Stomach (tissue), 8 donors: ENCODE measurements at regions not wholly inside any gene's neighbourhood (a gene's known extent, or its start where the extent isn't known, plus 50 kb on each side); places are given as distances from the start of the nearest gene placed in this dataset.
A peak's percentile ranks its signal among the peaks of the same experiment; 100 is the strongest.
"Not testable (repeated sequence)": the region's sequence is repeated elsewhere in the genome, so short reads cannot be mapped to it uniquely, and the experiment has no call there.

Experiments
- DNase-seq, 2 donors: peaks; one replicate each; pipeline versions ENCODE4 v3.0.0 to v3.0.0-alpha.2; 2013 to 2019
- H3K27ac ChIP-seq, 5 donors: fragments of 200-600 bp in 4 of 5; sonication (generic) in 4 of 5; one replicate each; pipeline ENCODE4 v1.5.1; 2013 to 2019; ENCODE audit warnings: mild to moderate bottlenecking in 1 of 5, moderate library complexity in 1 of 5
- H3K27me3 ChIP-seq, 3 donors: fragments of 200-600 bp; sonication (generic); one replicate each; pipeline ENCODE4 v1.5.1; 2017 to 2019; ENCODE audit warnings: mixed run types in 1 of 3
- H3K36me3 ChIP-seq, 4 donors: fragments of 200-600 bp; sonication (generic); 1 replicate in 3 of 4; 2 replicates in 1 of 4; pipeline ENCODE4 v1.5.1; 2016 to 2019
- H3K4me1 ChIP-seq, 4 donors: fragments of 200-600 bp; sonication (generic); one replicate each; pipeline ENCODE4 v1.5.1; 2016 to 2019
- H3K4me3 ChIP-seq, 4 donors: fragments of 200-600 bp; sonication (generic) in 3 of 4; one replicate each; pipeline ENCODE4 v1.5.1; 2016 to 2019; ENCODE audit warnings: mild to moderate bottlenecking in 1 of 4
- H3K9me3 ChIP-seq, 4 donors: fragments of 200-600 bp; sonication (generic); one replicate each; pipeline ENCODE4 v1.5.1; 2016 to 2019
- EP300 ChIP-seq: sonication (generic); formaldehyde crosslinking; IDR thresholded peaks from one replicate; pipeline ENCODE4 v1.6.1; 2017; ENCODE audit warnings: antibody characterized with exemption
- POLR2A ChIP-seq, 4 donors: fragments of 450-650 bp; IDR thresholded peaks; one replicate each; pipeline ENCODE4 v1.6.1; 2016; ENCODE audit warnings: antibody characterized with exemption in 4 of 4, control low read depth in 2 of 4, mild to moderate bottlenecking in 1 of 4, moderate library complexity in 1 of 4
- POLR2AphosphoS5 ChIP-seq, 3 donors: sonication (generic); formaldehyde crosslinking; IDR thresholded peaks; one replicate each; pipeline ENCODE4 v1.6.1; 2016; ENCODE audit warnings: antibody characterized with exemption in 3 of 3
- WGBS, 5 donors: extraction: QIAGEN DNeasy Blood & Tissue Kit in 3 of 5; methylation state at CpG; one replicate each; pipeline versions ENCODE4 v1.1.5 to v1.1.7; 2013 to 2018; 5-methylcytosine and 5-hydroxymethylcytosine counted together
- intact Hi-C: fragments of 100-400 bp; cut with DNase I; formaldehyde crosslinking; loops from one replicate; pipeline ENCODE4 v1.15.1; 2023; ENCODE audit warnings: low total_unique reads
- TF ChIP-seq, protein P1 (sequence below), 7 experiments: fragments of 450-650 bp in 4 of 7; fragments of 200-600 bp in 3 of 7; sonication (generic) in 3 of 7; IDR thresholded peaks; one replicate each; pipeline ENCODE4 v1.5.1; 2016 to 2019; ENCODE audit warnings: antibody characterized with exemption in 7 of 7, control low read depth in 2 of 7, mild to moderate bottlenecking in 1 of 7
- donor health status: healthy with polysubstance abuse.
- donor health status: Bipolar disorder and iron deficiency.
- donor health status: healthy.

DNA sequence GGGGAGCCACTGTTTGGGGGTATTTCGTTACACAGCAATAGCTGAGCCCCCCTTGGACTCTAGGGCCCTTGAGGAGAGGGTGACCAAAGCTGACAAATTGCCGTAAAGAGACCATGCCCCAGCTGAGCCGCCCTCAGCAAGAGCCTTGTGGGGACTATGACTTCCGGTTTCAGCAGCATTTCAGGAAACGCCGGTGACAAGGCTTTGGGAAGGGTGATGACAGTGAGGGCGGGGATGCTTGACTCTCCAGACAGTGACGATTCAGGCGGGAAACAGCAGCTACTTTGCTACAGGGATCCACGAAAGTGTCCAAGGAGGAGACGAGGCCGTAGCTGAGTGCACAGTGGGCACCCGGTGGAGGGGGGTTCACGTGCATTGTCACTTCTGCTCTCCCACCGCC, 360.8 kb downstream of the C16orf95 start:
- no peak for DNase-seq
- H3K9me3 ChIP-seq = peaks cover 0 to 14% (median 2%) of the 10 kb centered on the region in 4 donors
- 70 to 80% (median 72%) methylated on average over 15 of the region's 15 CpGs for WGBS, 5 donors
- no peak overlapping the region for H3K27ac ChIP-seq
- H3K4me1 ChIP-seq = no peaks in the 10 kb centered on the region
- intact Hi-C loops = no loop called here
- H3K27me3 ChIP-seq = peaks cover 3 to 82% (median 8%) of the 10 kb centered on the region in 3 donors
- no peak overlapping the region for H3K4me3 ChIP-seq
- H3K36me3 ChIP-seq = no peaks in the 10 kb centered on the region
- TF ChIP-seq POLR2AphosphoS5 (IDR thresholded peaks at IDR 0.05) (no peak), POLR2A (IDR thresholded peaks at IDR 0.05) (no peak), EP300 (no peak)
- TF ChIP-seq, protein P1, sequence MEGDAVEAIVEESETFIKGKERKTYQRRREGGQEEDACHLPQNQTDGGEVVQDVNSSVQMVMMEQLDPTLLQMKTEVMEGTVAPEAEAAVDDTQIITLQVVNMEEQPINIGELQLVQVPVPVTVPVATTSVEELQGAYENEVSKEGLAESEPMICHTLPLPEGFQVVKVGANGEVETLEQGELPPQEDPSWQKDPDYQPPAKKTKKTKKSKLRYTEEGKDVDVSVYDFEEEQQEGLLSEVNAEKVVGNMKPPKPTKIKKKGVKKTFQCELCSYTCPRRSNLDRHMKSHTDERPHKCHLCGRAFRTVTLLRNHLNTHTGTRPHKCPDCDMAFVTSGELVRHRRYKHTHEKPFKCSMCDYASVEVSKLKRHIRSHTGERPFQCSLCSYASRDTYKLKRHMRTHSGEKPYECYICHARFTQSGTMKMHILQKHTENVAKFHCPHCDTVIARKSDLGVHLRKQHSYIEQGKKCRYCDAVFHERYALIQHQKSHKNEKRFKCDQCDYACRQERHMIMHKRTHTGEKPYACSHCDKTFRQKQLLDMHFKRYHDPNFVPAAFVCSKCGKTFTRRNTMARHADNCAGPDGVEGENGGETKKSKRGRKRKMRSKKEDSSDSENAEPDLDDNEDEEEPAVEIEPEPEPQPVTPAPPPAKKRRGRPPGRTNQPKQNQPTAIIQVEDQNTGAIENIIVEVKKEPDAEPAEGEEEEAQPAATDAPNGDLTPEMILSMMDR (IDR thresholded peaks at IDR 0.05) = no peak

DNA sequence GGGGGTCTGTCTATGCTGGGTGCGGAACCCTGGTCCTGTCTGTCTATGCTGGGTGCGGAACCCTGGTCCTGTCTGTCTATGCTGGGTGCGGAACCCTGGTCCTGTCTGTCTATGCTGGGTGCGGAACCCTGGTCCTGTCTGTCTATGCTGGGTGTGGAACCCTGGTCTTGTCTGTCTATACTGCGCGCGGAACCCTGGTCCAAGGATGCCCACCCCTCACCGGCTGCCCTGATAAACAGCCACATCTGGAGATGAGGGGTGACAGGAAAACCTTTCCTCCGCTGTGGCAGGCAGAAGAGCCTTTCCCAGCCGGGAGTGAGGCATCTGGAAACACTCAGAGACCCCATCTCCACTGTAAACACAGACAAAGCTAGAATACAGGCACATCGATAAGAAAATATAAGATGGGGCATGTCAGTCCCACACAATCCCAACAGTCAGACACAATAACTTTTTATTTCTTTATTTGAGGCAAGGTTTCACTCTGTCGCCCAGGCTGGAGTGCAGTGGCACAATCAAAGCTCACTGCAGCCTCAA, 359.5 kb downstream of the C16orf95 start:
- DNase-seq, H3K4me3 ChIP-seq, H3K27ac ChIP-seq, intact Hi-C loops, H3K4me1 ChIP-seq, H3K36me3 ChIP-seq: not testable (repeated sequence)
- peaks cover 3 to 91% (median 8%) of the 10 kb centered on the region in 3 donors for H3K27me3 ChIP-seq
- H3K9me3 ChIP-seq = peaks cover 0 to 13% (median 0%) of the 10 kb centered on the region in 4 donors
- WGBS, 5 donors = 89 to 93% (median 91%) methylated on average over 11 to 12 of the region's 12 CpGs

DNA sequence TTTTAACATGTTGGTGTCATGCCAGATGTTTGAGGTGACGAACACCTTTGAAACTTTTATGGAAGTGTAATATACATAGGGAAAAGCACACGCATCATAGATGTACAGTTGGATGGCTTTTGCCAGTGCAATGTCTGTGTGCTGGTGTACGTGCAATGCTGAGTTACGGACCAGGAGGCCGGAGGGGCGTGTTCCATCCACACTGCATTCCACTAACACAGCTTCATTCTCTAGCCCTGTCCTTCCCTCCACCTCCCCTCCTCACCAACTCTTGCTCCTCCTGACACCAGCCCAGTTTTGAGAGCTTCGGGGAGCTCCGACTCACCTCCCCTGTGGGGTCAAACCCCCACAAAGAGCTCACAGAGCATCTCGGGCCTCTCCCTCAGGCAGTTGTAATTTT, 358.8 kb downstream of the C16orf95 start:
- Histone ChIP-seq H3K36me3 (no peaks in the 10 kb centered on the region), H3K9me3 (peaks cover 0 to 6% (median 0%) of the 10 kb centered on the region in 4 donors), H3K27me3 (peaks cover 3 to 84% (median 8%) of the 10 kb centered on the region in 3 donors), H3K27ac (no peak overlapping the region), H3K4me3 (no peak overlapping the region), H3K4me1 (no peaks in the 10 kb centered on the region)
- TF ChIP-seq, protein P1 (IDR thresholded peaks at IDR 0.05) = no peak
- TF ChIP-seq POLR2AphosphoS5 (IDR thresholded peaks at IDR 0.05) = no peak
- no peak for TF ChIP-seq EP300
- no peak for TF ChIP-seq POLR2A (IDR thresholded peaks at IDR 0.05)
- no peak for DNase-seq
- intact Hi-C loops = no loop called here
- 77 to 85% (median 82%) methylated on average over 9 of the region's 9 CpGs for WGBS, 5 donors

DNA sequence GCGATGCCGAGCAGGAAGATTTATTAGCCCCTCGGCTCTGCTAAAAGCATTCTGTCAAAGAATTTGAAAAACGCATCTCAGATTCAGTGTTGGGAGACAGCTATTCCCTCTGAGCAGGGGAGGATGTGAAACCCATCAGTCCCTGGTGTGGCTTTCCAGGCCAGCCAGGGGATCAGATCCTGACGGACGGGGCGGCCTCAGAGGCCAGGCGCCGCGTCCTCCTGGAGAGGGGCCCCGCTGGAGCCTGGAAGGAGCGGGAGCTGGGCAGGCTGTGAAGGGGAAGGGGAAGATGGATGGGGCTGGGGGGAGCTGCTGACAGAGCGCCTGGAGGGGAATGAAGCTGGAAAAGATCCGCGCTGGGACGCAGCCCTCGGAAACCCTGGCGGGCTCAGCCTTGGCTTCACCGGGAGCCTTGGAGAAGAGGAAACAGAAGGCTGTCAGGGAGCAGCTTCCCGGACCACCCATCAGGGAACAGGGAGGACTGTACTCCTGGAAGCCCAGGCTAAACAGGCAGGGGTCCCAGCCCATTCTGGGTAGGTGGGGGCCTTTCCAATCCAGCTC, 358.0 kb downstream of the C16orf95 start:
- H3K4me3 ChIP-seq = no peak overlapping the region
- WGBS, 5 donors = 34 to 62% (median 52%) methylated on average over 16 to 20 of the region's 20 CpGs
- H3K9me3 ChIP-seq = no peaks in the 10 kb centered on the region
- no peak overlapping the region for H3K27ac ChIP-seq
- intact Hi-C loops = no loop called here
- TF ChIP-seq EP300 (no peak), POLR2AphosphoS5 (IDR thresholded peaks at IDR 0.05) (no peak), POLR2A (IDR thresholded peaks at IDR 0.05) (no peak)
- TF ChIP-seq, protein P1 (IDR thresholded peaks at IDR 0.05) = no peak
- H3K27me3 ChIP-seq = peaks cover 3 to 81% (median 8%) of the 10 kb centered on the region in 3 donors
- H3K4me1 ChIP-seq = no peaks in the 10 kb centered on the region
- H3K36me3 ChIP-seq = no peaks in the 10 kb centered on the region
- DNase-seq = peak in 1 of 2 donors; percentile 84

DNA sequence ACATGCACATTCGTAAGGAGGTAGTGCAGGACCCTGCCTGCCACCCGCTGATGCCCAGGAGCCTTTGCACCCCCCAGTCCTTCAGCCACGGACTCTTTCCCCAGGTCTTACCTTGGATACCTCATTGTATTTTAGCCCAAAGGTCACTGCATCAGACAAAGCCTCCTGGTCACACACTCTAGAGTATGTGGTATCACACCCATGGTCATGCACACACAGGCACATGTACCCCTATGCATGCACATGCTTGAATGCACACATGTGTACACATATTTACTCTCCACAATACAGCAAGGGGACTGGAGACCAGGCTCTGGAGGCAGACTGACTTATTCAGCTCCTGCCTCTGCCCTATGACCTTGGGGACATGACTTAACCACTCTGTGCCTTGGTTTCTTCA, 357.5 kb downstream of the C16orf95 start:
- 57 to 80% (median 72%) methylated on average over 1 to 3 of the region's 3 CpGs for WGBS, 5 donors
- Histone ChIP-seq H3K9me3 (no peaks in the 10 kb centered on the region), H3K27ac (no peak overlapping the region), H3K27me3 (peaks cover 3 to 82% (median 8%) of the 10 kb centered on the region in 3 donors), H3K4me3 (no peak overlapping the region), H3K4me1 (no peaks in the 10 kb centered on the region), H3K36me3 (no peaks in the 10 kb centered on the region)
- intact Hi-C loops = no loop called here
- no peak for DNase-seq
- TF ChIP-seq, protein P1 (IDR thresholded peaks at IDR 0.05) = no peak
- TF ChIP-seq EP300 (no peak), POLR2A (IDR thresholded peaks at IDR 0.05) (no peak), POLR2AphosphoS5 (IDR thresholded peaks at IDR 0.05) (no peak)
